Midbrain (tissue), 1 donor: ENCODE measurements at regions not wholly inside any gene's neighbourhood (a gene's known extent, or its start where the extent isn't known, plus 50 kb on each side); places are given as distances from the start of the nearest gene placed in this dataset.

ENCODE experiments used
- DNase-seq: peaks from one replicate; lab custom pipeline; 2025; lab: John Stamatoyannopoulos, UW

DNA sequence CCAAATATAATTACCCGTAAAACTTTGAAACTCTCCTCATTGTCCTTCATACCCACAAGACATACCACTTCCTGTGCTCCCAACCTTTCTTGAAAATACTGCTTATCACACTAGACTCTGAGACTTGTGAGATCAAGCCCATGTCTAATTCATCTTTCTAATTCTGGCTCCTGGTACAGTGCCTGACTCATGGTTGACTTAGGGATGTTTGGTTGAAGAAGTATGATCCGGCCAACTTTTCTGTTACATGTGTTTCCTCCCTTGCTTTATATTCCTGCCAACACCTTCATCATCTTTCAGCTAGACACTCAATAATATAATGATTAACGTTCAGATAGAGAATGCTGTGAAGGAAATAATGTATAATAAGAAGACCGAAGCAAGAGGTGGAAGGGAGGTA, 58.2 kb downstream of the MEX3B start:
- no peak for DNase-seq

DNA sequence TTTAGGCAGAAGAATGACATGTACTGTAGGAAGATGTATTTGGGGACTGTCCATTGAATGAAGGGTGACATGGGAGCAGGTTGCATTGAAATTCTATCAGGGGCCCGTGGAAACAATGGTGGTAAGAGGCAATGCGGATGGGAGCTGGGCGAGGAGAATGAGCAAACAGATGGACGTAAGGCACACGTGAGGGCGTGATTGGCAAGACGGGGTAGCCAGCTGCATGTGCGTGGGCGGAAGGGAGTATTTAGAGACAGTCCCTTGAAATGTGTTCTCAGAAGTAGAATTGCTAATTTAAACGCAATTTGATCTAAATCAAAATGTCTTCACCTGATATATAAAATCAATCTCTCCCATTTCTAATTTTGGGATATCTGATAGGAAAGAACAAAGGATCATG, 62.3 kb downstream of the MEX3B start:
- DNase-seq, result no peak

DNA sequence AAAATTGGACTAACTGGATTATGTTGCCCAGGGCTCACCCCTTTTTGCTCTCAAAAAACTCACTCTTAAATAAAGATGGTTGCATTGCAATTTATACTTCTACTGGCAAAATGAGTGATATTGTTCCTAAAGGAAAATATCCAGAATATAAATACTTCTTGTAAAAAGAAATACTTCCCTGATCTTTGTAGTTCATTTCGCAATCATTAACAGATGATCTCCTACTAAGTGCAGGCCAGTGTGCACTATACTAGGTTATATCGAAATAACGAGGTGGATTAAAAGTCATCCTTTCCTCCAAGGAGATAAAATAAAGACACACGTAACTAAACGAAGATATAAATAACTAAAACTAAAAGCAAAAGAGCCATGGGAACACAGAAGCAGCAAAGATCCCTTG, 63.0 kb downstream of the MEX3B start:
- no peak for DNase-seq

DNA sequence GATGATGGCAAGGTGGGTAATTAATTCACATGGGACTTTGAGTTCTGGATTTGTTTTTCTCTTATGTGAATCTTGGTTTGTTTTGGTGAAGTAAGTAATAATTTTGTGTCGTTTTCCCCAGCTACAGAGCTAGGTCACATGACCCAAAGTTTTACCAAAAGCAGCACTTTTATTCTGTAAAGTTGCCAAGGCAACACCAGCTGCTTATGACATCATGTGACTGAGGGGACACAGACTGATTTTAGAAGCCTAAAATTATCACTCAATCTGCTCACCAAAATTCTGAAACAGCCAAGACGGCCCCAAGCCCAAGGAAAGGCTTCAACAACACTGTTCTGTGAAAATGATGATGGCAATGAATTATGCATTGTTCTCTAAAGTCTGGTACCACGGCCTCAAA, 63.9 kb downstream of the MEX3B start:
- no peak for DNase-seq

DNA sequence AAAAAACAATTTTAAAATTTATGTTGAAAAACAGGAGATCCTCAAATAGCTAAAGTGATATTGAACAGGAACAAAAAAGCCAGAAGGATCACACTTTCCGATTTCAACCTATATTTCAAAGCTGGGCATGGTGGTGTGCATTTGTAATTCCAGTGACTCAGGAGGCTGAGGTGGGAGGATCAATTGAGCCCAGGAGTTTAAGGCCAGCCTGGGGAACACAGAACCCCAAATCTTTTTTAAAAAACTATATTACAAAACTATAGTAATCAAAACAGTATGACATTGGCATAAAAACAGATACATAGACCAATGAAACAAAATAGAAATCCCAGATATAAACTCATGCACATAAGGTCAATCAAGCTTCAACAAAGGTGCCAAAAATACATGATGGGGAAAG, 68.4 kb downstream of the MEX3B start:
- no peak for DNase-seq

DNA sequence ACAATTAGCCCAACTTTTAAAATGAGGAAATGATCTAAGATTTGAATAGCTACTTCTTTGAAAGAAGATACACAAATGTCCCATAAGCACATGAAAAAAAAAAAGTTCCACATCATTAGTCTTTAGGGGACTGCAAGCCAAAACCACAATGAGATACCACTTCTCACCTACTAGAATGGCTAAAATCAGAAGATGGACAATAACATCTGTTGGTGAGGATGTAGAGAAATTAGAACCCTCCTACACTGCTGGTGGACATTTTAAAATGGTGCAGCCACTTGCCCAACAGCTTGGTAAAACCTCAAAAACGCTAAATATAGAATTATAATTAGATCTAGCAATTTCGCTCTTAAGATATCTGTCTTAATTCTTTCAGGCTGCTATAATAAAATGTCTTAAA, 77.1 kb downstream of the MEX3B start:
- no peak for DNase-seq

DNA sequence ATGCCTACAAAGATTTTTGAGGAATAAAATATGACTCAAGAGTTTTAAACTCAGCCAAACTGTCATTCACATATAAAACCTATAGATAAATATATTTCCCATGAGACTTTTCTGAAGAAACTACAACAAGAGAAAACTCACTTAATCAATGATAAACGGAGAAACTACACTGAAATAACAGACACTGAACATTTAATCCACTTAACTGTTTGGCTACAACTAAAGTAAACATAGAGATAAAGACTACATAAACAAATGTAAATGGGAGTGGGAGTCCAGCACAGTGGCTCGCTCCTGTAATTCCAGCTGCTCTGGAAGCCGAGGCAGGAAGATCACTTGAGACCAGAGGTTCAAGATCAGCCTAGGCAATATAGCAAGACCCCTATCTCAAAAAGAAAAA, 79.2 kb downstream of the MEX3B start:
- DNase-seq, result no peak

DNA sequence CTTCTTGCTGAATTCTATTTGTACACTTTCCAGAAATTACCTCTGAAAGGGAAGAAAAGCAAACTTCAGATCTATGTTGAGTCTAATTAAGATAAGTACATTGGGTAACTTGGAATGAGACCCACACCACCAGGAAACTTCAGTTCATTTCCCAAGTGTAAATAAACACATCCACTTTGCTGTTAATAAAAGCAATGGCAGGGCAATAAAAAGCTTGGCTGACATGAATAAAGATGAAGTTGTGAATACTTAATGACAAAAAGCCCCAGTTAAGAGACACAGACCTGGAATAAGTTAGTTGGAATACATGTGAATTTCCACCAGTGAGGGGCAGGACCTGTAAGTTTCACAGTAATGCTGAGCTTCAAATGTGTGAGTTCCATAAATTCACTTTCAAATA, 83.3 kb downstream of the MEX3B start:
- DNase-seq, result no peak

DNA sequence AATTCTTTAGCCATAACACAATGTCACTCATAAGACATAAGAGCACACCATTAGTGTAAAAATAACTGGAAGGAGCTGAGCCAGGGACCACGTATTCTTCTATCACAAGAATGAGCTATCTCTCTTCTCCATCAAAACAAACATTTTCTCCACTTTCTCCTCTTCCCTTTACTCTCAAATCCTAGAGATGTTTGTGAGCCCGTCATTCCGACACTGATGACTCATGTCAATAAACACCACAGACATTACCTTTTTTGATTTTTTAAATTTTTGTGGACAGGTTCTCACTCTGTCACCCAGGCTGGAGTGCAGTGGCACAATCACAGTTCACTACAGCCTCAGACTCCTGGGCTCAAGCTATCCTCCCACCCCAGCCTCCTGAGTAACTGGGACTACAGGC, 86.6 kb downstream of the MEX3B start:
- DNase-seq, result no peak

DNA sequence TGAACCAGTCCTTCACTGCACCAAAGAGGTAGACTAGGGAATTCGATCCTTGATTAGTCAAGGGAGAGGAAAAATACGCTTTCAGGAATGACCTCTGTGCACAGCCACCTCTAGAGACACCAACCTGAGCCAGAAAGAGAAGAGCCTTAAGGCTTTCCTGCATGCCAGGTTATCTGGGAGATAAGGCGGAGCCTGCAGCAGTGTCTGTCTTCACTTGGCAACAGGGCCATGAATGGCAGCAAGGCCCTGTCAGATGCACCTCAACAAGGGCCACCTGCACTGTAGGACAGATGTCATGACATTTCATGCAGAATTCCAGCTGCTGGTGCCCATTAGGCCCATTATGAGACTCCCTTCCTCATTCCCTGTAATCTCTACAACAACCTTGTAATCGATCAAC, 88.1 kb downstream of the MEX3B start:
- DNase-seq, result no peak

DNA sequence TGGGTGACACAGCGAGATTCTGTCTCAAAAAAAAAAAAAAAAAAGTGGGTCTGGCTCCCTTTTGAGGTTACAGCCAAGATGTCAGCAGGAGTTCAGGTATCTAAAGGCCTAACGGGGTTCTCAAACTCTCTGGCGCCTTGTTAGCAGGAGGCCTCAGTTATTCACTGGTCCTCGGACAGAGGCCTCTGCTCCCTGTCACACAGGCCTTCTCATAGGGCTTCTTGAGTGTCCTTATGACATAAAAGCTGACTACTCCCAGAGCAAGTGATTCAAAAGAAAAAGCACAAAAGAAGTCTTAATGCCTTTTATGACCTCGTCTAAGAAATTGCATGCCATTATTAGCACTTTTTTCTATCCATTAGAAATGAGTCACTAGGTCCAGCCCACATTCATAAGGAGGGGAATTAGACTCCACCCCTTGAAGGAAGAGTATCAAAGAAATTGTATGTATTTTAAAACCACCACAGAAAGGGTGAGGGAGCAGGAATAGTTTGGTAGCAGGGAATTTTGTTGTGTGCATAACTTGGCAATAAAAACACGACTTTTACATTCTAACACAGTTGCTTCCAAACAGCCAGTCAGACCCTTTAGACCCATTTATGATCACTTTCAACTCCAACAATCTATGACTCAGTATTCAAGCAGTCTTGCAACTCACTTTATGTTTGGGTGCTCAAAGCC, 90.3 kb downstream of the MEX3B start:
- no peak for DNase-seq

DNA sequence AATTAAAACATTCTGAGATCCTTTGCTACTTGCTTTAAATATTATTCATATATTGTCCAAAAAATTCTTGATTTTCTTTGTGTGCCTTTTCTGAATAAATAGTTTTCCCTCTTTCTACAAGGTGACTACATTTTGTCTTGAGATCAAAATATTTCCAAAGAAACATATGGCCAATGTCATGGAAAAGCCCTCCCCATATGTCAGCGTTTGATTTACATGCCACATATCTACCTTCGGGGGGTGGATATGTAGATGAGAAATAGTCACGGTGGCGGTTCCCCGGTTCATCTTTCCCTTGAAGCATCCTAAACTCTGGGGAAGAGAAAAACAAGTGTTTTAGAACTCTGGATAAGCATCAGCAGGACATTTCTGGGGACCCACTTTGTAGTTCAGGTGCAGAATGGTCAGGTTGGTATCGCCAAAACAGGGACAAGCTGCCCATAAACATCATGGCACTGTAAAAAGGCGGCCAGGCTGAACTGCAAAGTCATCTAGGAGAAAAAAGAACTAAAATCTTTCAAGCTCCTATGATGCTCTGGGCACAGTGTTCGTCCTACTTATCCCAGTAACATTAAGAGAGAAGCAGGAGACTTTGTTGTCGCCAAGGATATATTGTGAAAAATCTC, 91.5 kb downstream of the MEX3B start:
- DNase-seq, result no peak

DNA sequence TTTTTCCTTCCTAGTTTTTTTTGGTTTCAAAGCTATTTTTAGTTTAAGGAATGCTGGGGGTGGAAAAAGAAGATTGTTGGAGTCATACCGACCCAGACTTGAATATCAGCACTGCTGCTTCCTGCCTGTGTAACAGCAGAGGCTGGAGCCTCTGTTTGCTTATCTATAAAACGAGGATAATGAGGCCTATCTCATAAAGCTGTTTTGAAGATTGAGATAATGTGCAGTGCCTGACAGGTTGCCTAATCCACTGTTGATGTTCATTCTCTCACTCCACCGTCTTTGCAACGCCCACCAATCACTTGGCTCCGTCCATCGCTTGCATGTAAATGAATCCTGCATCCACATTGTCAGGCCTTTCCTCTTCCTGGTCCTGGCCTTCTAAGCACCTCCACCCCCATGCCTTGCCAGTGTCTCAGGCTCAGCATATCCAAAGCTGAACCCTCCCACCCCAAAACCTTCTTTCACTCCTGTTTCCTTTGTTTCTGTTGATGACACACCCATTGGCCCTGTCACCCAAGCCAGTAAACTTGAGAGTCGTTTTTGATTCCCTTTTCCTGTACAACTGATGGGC, 94.9 kb downstream of the MEX3B start:
- DNase-seq, result no peak

DNA sequence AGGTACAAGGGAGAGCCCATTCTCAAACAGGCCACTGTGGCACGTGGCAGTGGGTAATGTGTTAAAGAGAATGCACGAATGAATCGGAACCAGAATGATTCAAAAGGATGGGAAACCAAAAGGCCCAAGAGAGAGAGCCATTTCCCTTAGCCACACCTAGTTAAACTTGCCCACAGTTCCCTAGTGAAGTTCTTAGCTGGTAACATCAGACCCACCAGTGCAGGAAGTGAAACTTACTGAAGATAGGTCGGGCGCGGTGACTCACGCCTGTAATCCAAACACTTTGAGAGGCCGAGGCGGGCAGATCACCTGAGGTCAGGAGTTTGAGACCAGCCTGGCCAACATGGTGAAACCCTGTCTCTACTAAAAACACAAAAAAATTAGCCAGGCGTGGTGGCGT, 97.1 kb downstream of the MEX3B start:
- no peak for DNase-seq

DNA sequence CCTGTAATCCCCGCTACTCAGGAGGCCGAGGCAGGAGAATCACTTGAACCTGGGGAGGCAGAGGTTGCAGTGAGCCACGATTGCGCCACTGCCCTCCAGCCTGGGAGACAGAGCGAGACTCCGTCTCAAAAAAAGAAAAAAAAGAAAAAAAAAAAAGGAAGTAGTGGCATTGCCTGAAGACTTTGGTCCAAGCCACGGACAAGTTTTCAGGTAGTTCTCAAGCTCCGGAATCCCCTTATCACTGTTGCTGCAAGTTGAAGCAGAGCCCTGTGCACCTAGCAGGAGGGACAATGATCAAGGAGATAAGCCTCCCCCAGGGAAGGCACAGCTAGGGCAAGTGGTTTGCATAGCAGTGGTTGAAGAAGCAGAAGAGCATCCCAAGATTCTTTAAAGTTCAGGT, 97.6 kb downstream of the MEX3B start:
- no peak for DNase-seq

DNA sequence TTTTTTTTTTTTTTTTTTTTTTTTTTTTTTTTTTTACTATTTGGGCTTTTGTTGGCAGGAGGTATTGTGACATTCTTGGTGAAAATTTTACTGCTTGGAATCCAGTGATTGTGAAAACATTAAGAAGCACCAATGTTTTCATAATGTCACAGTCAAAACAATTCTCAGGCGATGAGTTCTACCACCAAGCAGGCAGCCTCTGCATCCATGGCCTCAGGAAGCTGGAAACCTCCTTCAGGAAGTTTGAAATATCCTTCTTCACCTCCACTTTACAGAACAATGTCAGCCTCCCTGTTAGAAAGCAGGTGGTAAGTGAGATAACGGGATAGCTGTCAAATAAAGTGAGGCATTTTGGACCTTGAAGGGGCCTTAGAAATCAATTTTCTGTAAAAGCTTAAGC, 98.3 kb downstream of the MEX3B start:
- DNase-seq, result no peak

DNA sequence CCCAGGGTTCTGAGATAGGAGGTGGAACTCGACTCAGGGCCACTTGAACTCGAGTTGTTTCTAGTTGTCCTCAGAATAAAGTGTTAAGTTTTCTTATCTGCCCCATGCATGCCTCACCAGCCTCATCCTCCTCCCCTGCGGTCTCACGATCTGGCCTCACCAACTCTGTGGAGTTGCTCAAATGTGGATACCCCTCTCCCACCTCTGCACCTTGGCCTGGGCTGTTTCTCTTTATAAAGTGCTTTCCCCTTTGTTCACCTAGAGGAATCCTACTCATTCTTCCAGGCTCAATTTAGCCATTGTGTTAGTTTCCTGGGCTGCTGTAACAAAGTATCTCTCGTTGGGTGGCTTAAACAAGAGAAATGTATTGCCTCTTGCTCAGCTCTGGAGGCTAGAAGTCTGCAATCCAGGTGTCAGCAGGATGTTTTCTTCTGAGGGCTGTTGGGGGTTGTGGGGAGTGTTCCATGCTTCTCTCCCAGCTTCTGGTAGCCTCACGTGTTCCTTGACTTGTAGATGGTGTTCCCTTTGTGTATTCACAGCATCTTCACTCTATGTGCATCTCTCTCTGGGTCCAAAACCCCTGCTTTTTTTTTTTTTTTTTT, 100.7 kb downstream of the MEX3B start:
- DNase-seq, result no peak

DNA sequence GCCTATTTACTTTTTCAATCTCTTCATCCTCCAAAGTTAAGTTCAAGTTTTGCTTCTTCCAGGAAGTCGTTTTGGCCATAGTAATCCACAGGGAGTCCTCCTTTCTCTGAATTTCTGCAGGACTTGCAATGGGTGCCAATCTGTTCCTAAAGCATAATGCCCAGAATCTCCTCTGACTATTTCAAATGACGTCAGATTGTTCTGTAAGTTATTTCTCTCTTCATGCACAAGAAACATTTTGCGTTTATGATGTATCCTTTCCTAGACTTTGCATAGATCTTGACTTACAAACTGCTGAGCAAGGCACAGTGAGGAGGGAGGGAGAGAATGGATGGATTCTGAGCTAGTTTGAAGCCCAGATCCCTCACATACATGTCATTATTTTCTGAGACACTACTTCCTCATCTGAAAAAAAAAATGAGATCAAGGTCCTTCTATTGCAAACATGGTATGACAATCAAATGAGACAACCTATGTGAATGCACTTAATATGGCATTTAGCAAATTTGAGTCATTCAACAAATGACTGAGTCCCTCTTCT, 103.1 kb downstream of the MEX3B start:
- DNase-seq, result no peak

DNA sequence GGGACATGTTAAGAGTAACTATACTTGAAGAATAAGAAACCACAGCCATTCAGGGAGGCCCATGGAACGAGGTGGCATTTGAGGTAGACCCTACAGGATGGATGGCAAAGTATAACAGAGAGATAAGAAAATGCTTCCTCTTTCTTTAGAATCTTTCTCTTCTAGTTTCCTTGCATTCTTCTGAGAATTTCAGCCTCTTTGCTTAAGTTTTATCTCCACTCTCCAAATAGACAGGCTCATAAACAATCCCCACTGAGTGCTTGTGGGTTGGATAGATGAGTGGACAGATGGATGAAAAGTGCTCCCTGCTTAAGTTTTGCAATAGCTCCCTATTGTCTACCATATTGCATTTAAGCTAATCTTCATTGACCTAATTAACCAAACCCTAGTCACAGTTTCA, 103.7 kb downstream of the MEX3B start:
- DNase-seq, result no peak

DNA sequence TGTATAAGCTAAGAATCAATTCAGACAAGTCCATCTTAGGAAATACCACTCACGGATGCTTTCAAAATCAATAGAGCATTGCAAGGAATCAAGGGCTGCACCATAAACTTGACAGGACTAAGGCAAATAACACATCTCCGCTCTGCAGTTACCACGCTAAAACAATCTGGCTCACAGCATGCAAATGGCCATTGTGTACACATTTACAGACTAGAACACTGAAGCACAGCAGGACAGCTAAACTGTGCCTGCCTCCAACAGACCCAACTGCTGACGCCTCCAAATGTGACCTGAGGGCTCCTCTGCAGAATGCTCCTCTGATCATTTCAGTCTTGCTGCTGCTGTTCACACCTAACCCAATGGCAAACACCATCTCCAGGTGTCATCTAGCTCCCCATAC, 104.3 kb downstream of the MEX3B start:
- no peak for DNase-seq

DNA sequence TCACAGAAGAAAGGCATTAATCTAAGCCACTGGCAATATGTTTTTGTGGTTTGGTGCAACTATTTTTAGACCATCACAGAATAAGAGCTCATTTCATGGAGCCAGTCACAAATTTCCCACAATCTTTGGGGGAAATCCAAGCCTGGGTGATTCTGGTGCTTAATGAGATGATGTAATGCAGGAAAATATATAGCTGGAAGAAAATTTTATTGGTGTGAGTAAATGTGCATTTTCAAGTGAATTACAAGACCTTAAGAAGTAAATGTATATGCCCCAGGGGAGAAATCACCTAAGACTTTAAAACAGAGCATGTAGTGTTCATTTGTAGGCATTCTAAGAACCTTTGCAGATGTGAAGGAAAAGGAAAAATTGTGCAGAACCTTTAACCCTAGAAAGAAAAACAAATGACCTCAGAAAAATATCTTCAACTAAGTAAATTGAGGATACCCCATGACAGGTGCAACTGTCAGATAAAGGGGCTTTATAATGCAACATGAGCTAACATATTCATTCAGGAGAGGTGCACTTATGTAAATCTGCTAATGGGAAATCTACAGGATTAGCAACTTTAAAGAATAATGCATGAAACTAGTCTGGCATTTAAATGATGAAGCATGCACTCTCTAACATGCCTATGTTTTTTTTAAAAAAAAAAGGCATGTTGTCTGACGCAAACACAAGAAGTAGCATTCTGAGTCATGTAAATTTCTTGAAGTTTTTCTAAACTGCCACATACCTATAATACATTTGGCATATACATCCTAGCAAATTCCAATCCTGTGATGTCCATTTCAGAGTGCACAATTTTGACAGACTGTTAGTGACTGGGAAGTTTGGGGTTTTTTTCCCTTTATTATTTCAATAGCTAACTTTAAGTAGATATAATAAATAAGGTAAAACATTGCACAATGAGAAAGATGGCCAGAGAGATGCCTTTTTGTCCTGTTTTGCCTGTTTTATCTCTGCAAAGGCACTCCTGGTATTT, 105.1 kb downstream of the MEX3B start:
- no peak for DNase-seq
